Stimulated activated CD8-positive, alpha-beta memory T cell treated with anti-CD3 and anti-CD28 coated beads, Interleukin-4, amount 100 ng/mL, for 48 hours (primary cell): ENCODE measurements at regions not wholly inside any gene's neighbourhood (a gene's known extent, or its start where the extent isn't known, plus 50 kb on each side); places are given as distances from the start of the nearest gene placed in this dataset.
"Not testable (repeated sequence)": the region's sequence is repeated elsewhere in the genome, so short reads cannot be mapped to it uniquely, and the experiment has no call there.

Experiments
- DNase-seq: peaks from one replicate; pipeline ENCODE4 v3.0.0-alpha.2; 2020

GRCh38 chrX:47302396-47302795, 68.0 kb upstream of the ZNF157 start:
- no peak for DNase-seq

DNA sequence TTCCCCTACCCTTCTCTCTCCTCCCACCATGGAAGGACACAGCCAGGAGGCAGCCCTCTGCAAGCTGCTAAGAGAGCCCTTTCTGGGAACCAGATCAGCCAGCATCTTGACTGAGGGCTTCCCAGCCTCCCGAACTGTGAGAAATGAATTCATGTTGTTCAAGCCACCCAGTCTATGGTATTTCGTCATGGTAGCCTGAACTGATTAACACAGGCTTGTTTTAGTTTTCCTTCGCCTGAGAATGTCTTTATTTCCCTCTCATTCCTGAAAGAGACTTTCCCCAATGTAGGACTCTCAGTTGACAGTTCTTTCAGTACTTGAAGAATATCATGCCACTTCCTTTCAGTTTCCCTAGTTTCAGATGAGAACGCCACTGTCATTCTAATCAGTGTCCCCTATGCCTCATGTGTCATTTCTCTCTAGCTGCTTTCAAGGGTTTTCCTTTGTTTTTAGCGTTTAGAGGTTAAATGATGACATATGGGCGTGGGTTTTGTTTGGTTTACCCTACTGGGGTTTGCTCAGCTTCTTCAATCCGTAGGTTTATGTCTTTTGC, 63.8 kb upstream of the ZNF157 start:
- DNase-seq, result not testable (repeated sequence)

GRCh38 chrX:47311932-47312774, 58.2 kb upstream of the ZNF157 start:
- DNase-seq, result peak; percentile 57

DNA sequence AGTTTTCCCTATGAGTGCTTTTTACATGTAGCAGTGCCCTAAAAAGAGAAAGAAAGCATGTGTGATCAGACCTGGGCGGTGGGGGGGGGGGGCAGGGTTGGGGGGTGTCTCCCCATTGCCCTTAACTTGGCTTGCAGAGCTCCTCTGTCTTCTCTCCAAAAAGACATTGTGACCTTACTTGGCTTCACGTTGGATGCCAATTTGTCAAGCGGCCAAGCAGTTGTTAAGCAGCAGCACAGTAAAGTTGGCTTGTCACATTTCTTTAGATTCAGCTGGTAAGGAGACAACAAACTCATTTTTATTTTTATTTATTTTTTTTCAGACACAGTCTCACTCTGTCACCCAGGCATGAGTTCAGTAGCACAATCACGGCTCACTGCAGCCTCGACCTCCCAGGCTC, 57.3 kb upstream of the ZNF157 start:
- no peak for DNase-seq

- no peak for DNase-seq
Observed at GRCh38 chrX:47316276-47317025, 53.9 kb upstream of the ZNF157 start.
